Lower leg skin (tissue), 4 donors: ENCODE measurements at regions not wholly inside any gene's neighbourhood (a gene's known extent, or its start where the extent isn't known, plus 50 kb on each side); places are given as distances from the start of the nearest gene placed in this dataset.

Experiments used
- DNase-seq, 2 donors: peaks; one replicate each; pipeline ENCODE4 v3.0.0-alpha.2; 2019; ENCODE audit warnings: low spot score in 2 of 2
- H3K4me3 ChIP-seq: fragments of 200-600 bp; sonication (generic); 2 replicates; pipeline ENCODE4 v1.5.1; 2017; ENCODE audit warnings: mild to moderate bottlenecking, low read depth; ENCODE audit not compliant: poor library complexity, severe bottlenecking
- CTCF ChIP-seq, 3 donors: fragments of 450-650 bp; IDR thresholded peaks; one replicate each; pipeline ENCODE4 v1.5.1; 2016; ENCODE audit warnings: antibody characterized with exemption in 3 of 3, mild to moderate bottlenecking in 3 of 3, moderate library complexity in 2 of 3
- POLR2A ChIP-seq, 2 donors: fragments of 450-650 bp; IDR thresholded peaks; one replicate each; pipeline ENCODE4 v1.6.1; 2016 to 2017; ENCODE audit warnings: antibody characterized with exemption in 2 of 2, mild to moderate bottlenecking in 1 of 2, moderate library complexity in 1 of 2
- WGBS, 2 donors: methylation state at CpG; one replicate each; pipeline ENCODE4 v1.1.5; 2018; 5-methylcytosine and 5-hydroxymethylcytosine counted together
- intact Hi-C: fragments of 100-400 bp; cut with DNase I; formaldehyde crosslinking; loops from one replicate; pipeline ENCODE4 v1.15.0; 2023; ENCODE audit warnings: low total_unique reads

- no peak for DNase-seq
- H3K4me3 ChIP-seq = no peak overlapping the region
- intact Hi-C loops = no loop called here
- TF ChIP-seq POLR2A (IDR thresholded peaks at IDR 0.05) = no peak
- no peak for TF ChIP-seq CTCF (IDR thresholded peaks at IDR 0.05)
- WGBS, 2 donors = 58 to 75% methylated on average over 2 of the region's 2 CpGs
Measured at GRCh38 chr6:111939902-111940301, 66.7 kb upstream of the FYN start.

GRCh38 chr6:111940801-111941200, 67.5 kb upstream of the FYN start:
- no peak overlapping the region for H3K4me3 ChIP-seq
- intact Hi-C loops = no loop called here
- TF ChIP-seq POLR2A (IDR thresholded peaks at IDR 0.05) (no peak), CTCF (IDR thresholded peaks at IDR 0.05) (no peak)
- DNase-seq = no peak

- 91% methylated on average over 2 of the region's 2 CpGs for WGBS, 2 donors
- H3K4me3 ChIP-seq = no peak overlapping the region
- no peak for DNase-seq
- intact Hi-C loops = no loop called here
- TF ChIP-seq CTCF (IDR thresholded peaks at IDR 0.05) (no peak), POLR2A (IDR thresholded peaks at IDR 0.05) (no peak)
Measured at GRCh38 chr6:111941686-111942330, 68.6 kb upstream of the FYN start.

- H3K4me3 ChIP-seq = no peak overlapping the region
- TF ChIP-seq POLR2A (IDR thresholded peaks at IDR 0.05) (no peak), CTCF (IDR thresholded peaks at IDR 0.05) (no peak)
- DNase-seq = no peak
- 59 to 75% methylated on average over 2 of the region's 2 CpGs for WGBS, 2 donors
- intact Hi-C loops = no loop called here
Measured at GRCh38 chr6:111942561-111942960, 69.3 kb upstream of the FYN start.

- intact Hi-C loops = no loop called here
- no peak for DNase-seq
- H3K4me3 ChIP-seq = no peak overlapping the region
- 77 to 82% methylated on average over 3 of the region's 3 CpGs for WGBS, 2 donors
- TF ChIP-seq CTCF (IDR thresholded peaks at IDR 0.05) (no peak), POLR2A (IDR thresholded peaks at IDR 0.05) (no peak)
Measured at GRCh38 chr6:111943266-111943665, 70.0 kb upstream of the FYN start.

- DNase-seq = no peak
- H3K4me3 ChIP-seq = no peak overlapping the region
- no peak for TF ChIP-seq CTCF (IDR thresholded peaks at IDR 0.05)
- no peak for TF ChIP-seq POLR2A (IDR thresholded peaks at IDR 0.05)
- WGBS, 2 donors = 86 to 91% methylated on average over 3 of the region's 3 CpGs
- intact Hi-C loops = no loop called here
Measured at GRCh38 chr6:111943726-111944125, 70.5 kb upstream of the FYN start.
